SK-N-SH (cell line): ENCODE measurements at regions not wholly inside any gene's neighbourhood (a gene's known extent, or its start where the extent isn't known, plus 50 kb on each side); places are given as distances from the start of the nearest gene placed in this dataset.

Experiments used
- EP300 ChIP-seq, 2 experiments: IDR thresholded peaks; 2 replicates each; pipeline versions ENCODE4 v1.4.0 to v1.6.1; 2012; ENCODE audit warnings: borderline replicate concordance in 1 of 2, low read depth in 1 of 2, low read length in 1 of 2
- FOSL2 ChIP-seq: IDR thresholded peaks from 2 replicates; pipeline ENCODE4 v1.4.0; 2012; ENCODE audit warnings: low read depth, mild to moderate bottlenecking, moderate library complexity, borderline replicate concordance
- FOXJ3 ChIP-seq: sonication (generic); formaldehyde crosslinking; IDR thresholded peaks from 2 replicates; pipeline ENCODE4 v1.5.1; 2020; ENCODE audit warnings: mild to moderate bottlenecking, missing genetic modification reagents
- MEF2A ChIP-seq: IDR thresholded peaks from 2 replicates; pipeline ENCODE4 v1.4.0; 2012; ENCODE audit warnings: low read depth, borderline replicate concordance
- MXI1 ChIP-seq: IDR thresholded peaks from 2 replicates; pipeline ENCODE4 v1.6.1; 2012; ENCODE audit warnings: mild to moderate bottlenecking, low read depth, low read length, improper control_type of control experiment
- NRF1 ChIP-seq: IDR thresholded peaks from 2 replicates; pipeline ENCODE4 v1.6.1; 2012; ENCODE audit warnings: low read depth, mild to moderate bottlenecking, low read length
- RAD21 ChIP-seq: IDR thresholded peaks from 2 replicates; pipeline ENCODE4 v1.6.1; 2012; ENCODE audit warnings: mild to moderate bottlenecking, low read length
- YY1 ChIP-seq: IDR thresholded peaks from 2 replicates; pipeline ENCODE4 v1.4.0; 2012; ENCODE audit warnings: low read depth, mild to moderate bottlenecking
- TF ChIP-seq, protein P1 (sequence below): fragments of 200-600 bp; sonication (generic); IDR thresholded peaks from 2 replicates; pipeline ENCODE4 v1.6.1; 2017; ENCODE audit warnings: antibody characterized with exemption, mild to moderate bottlenecking, moderate library complexity
- TF ChIP-seq, protein P2 (sequence below): IDR thresholded peaks from 2 replicates; pipeline ENCODE4; 2012
- TF ChIP-seq, protein P3 (sequence below): fragments of 150-350 bp; IDR thresholded peaks from 2 replicates; pipeline ENCODE4 v1.6.1; 2016; ENCODE audit warnings: mild to moderate bottlenecking, low read depth, low read length

DNA sequence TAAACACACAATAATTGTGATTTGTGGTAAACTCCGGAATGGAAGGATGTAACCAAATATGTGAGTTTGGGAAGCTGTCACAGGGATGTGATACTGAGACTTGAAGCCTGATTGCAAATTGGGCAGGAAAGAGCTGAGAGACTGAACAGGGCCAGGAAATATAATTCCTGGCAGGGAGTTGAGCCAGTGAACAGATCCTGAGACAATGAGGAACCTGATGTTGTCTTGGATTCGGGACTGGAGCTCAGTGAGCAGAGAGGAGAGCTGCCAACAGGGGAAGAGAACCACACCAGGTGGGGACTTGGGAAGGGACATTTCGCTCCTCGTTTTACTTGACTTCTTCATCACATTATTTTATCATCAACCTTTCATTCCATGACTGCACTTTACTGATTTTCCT lies 386.0 kb downstream of the TLL1 start:
- TF ChIP-seq, protein P1, sequence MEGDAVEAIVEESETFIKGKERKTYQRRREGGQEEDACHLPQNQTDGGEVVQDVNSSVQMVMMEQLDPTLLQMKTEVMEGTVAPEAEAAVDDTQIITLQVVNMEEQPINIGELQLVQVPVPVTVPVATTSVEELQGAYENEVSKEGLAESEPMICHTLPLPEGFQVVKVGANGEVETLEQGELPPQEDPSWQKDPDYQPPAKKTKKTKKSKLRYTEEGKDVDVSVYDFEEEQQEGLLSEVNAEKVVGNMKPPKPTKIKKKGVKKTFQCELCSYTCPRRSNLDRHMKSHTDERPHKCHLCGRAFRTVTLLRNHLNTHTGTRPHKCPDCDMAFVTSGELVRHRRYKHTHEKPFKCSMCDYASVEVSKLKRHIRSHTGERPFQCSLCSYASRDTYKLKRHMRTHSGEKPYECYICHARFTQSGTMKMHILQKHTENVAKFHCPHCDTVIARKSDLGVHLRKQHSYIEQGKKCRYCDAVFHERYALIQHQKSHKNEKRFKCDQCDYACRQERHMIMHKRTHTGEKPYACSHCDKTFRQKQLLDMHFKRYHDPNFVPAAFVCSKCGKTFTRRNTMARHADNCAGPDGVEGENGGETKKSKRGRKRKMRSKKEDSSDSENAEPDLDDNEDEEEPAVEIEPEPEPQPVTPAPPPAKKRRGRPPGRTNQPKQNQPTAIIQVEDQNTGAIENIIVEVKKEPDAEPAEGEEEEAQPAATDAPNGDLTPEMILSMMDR, result no peak
- no peak for TF ChIP-seq NRF1
- no peak for TF ChIP-seq FOXJ3 (CRISPR knock-in tag)
- TF ChIP-seq, protein P2, sequence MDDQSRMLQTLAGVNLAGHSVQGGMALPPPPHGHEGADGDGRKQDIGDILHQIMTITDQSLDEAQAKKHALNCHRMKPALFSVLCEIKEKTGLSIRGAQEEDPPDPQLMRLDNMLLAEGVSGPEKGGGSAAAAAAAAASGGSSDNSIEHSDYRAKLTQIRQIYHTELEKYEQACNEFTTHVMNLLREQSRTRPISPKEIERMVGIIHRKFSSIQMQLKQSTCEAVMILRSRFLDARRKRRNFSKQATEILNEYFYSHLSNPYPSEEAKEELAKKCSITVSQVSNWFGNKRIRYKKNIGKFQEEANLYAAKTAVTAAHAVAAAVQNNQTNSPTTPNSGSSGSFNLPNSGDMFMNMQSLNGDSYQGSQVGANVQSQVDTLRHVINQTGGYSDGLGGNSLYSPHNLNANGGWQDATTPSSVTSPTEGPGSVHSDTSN, result no peak
- TF ChIP-seq MXI1, result no peak
- TF ChIP-seq FOSL2, result no peak
- no peak for TF ChIP-seq RAD21
- no peak for TF ChIP-seq MEF2A
- TF ChIP-seq, protein P3, sequence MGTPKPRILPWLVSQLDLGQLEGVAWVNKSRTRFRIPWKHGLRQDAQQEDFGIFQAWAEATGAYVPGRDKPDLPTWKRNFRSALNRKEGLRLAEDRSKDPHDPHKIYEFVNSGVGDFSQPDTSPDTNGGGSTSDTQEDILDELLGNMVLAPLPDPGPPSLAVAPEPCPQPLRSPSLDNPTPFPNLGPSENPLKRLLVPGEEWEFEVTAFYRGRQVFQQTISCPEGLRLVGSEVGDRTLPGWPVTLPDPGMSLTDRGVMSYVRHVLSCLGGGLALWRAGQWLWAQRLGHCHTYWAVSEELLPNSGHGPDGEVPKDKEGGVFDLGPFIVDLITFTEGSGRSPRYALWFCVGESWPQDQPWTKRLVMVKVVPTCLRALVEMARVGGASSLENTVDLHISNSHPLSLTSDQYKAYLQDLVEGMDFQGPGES, result no peak
- TF ChIP-seq EP300 (IDR thresholded peaks at IDR 0.05; ENCODE audit: borderline replicate concordance in 1 of 2, low read depth in 1 of 2, low read length in 1 of 2), result no peak
- no peak for TF ChIP-seq YY1
